GM11168 (cell line): ENCODE measurements at regions not wholly inside any gene's neighbourhood (a gene's known extent, or its start where the extent isn't known, plus 50 kb on each side); places are given as distances from the start of the nearest gene placed in this dataset.
"Not testable (repeated sequence)": the region's sequence is repeated elsewhere in the genome, so short reads cannot be mapped to it uniquely, and the experiment has no call there.

Experiments
- in situ Hi-C: fragments of 300-500 bp; cut with MboI; formaldehyde crosslinking; loops from one replicate; pipeline ENCODE4 v1.12.0; 2022; ENCODE audit warnings: low sequenced_read_pairs; ENCODE audit not compliant: unreplicated experiment

GRCh38 chr10:8365935-8366911 is 311.7 kb downstream of the GATA3 start:
- in situ Hi-C loops: no loop called here

- in situ Hi-C loops: not testable (repeated sequence)
Measured at GRCh38 chr10:8367672-8368411, 313.4 kb downstream of the GATA3 start.

GRCh38 chr10:8369666-8370065 is 315.2 kb downstream of the GATA3 start:
- in situ Hi-C loops: no loop called here

- in situ Hi-C loops: no loop called here
Measured at GRCh38 chr10:8374334-8374733, 319.8 kb downstream of the GATA3 start.

GRCh38 chr10:8375137-8375536 is 320.6 kb downstream of the GATA3 start:
- in situ Hi-C loops: no loop called here

GRCh38 chr10:8378198-8378983 is 323.9 kb downstream of the GATA3 start:
- in situ Hi-C loops: no loop called here

- in situ Hi-C loops: no loop called here
Measured at GRCh38 chr10:8379906-8380832, 325.7 kb downstream of the GATA3 start.

GRCh38 chr10:8380833-8381496 is 326.5 kb downstream of the GATA3 start:
- in situ Hi-C loops: no loop called here

- in situ Hi-C loops: no loop called here
Measured at GRCh38 chr10:8386781-8387180, 332.3 kb downstream of the GATA3 start.

GRCh38 chr10:8389630-8390029 is 335.1 kb downstream of the GATA3 start:
- in situ Hi-C loops: no loop called here

- in situ Hi-C loops: no loop called here
Measured at GRCh38 chr10:8392216-8392615, 337.7 kb downstream of the GATA3 start.

- in situ Hi-C loops: no loop called here
Measured at GRCh38 chr10:8393531-8393930, 339.0 kb downstream of the GATA3 start.

GRCh38 chr10:8396675-8397074 is 342.2 kb downstream of the GATA3 start:
- in situ Hi-C loops: no loop called here

GRCh38 chr10:8398771-8399170 is 344.3 kb downstream of the GATA3 start:
- in situ Hi-C loops: no loop called here

- in situ Hi-C loops: no loop called here
Measured at GRCh38 chr10:8400151-8400550, 345.7 kb downstream of the GATA3 start.

GRCh38 chr10:8400892-8401291 is 346.4 kb downstream of the GATA3 start:
- in situ Hi-C loops: no loop called here

- in situ Hi-C loops: no loop called here
Measured at GRCh38 chr10:8401531-8401930, 347.0 kb downstream of the GATA3 start.

GRCh38 chr10:8402576-8402975 is 348.1 kb downstream of the GATA3 start:
- in situ Hi-C loops: no loop called here
